Fibroblast of pulmonary artery (primary cell): ENCODE measurements at regions not wholly inside any gene's neighbourhood (a gene's known extent, or its start where the extent isn't known, plus 50 kb on each side); places are given as distances from the start of the nearest gene placed in this dataset.

Experiments
- DNase-seq: peaks from one replicate; pipeline ENCODE4 v3.0.0-alpha.2; 2010; ENCODE audit warnings: low read depth
- H3K4me3 ChIP-seq: replicated peaks from 2 replicates; pipeline ENCODE4 v1.5.1; 2011; ENCODE audit warnings: low read depth, mild to moderate bottlenecking, control low read depth, low read length, moderate library complexity
- CTCF ChIP-seq: IDR thresholded peaks from 2 replicates; pipeline ENCODE4 v1.5.1; 2011; ENCODE audit warnings: mild to moderate bottlenecking, control low read depth, low read length, inconsistent platforms; ENCODE audit errors: missing control alignments

DNA sequence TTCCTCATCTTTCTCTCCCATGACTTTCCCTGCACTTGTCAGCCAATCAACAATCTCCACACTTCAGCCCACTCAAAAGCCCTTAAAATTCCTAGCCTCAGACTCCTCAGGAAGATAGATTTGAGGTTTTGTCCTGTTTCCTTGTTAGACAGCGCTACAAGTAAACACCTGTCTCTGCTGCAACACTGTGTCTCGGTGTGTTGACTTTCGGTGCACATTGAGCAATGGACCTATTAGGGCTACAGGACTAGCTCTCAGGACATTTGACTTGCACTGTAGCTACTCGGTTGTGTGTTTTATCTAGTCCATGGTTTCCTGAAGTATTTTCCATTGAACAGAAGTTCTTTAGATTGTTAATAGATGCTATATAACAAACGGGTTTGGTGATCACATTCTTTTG lies 140.9 kb upstream of the XPO1 start:
- DNase-seq, result no peak
- no peak for TF ChIP-seq CTCF
- H3K4me3 ChIP-seq, result no peak overlapping the region

DNA sequence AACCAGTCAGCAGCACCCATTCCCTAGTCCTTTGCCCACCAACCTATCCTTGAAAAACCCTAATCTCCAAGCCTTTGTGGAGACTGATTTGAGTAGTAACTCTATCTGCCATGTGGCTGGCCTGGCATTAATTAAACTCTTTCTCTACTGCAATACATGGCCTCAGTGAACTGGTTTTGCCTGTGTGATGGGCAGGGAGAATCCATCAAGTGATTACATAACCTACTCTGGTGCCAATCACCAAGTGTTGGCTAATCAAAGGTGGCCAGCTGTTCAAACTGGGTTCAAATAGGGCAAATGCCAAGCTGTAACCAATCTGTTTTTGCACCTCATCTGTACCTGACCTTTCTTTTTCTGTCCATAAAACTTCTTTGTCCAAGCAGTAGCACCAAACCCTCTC lies 139.8 kb upstream of the XPO1 start:
- DNase-seq, result no peak
- no peak for TF ChIP-seq CTCF
- H3K4me3 ChIP-seq, result no peak overlapping the region

GRCh38 chr2:61677306-61677705 lies 139.2 kb upstream of the XPO1 start:
- no peak overlapping the region for H3K4me3 ChIP-seq
- no peak for TF ChIP-seq CTCF
- DNase-seq, result no peak

DNA sequence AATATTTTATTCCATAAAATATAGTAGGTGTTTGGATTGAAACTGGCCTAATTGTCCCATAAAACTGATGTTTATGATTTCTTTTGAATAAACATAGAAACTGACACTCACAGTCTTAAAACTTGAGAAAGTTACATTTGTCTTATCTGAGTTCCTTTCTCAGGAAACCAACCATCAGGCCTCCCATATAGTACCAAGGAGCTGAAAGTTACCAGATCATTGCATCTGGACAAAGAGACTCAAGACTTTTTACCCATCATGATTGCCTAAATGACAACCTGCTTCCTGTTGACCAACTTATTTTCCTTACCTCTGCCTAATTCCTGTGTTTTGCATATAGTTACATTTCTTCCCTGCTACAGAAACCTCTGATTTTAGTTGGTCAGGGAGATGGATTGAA lies 137.0 kb upstream of the XPO1 start:
- H3K4me3 ChIP-seq, result no peak overlapping the region
- DNase-seq, result no peak
- TF ChIP-seq CTCF, result no peak

GRCh38 chr2:61671561-61672315 lies 133.6 kb upstream of the XPO1 start:
- TF ChIP-seq CTCF, result no peak
- peak; percentile 16 for DNase-seq
- H3K4me3 ChIP-seq, result peak overlapping the region; percentile 30

GRCh38 chr2:61670591-61671501 lies 132.7 kb upstream of the XPO1 start:
- H3K4me3 ChIP-seq, result peak overlapping the region; percentile 30
- peak; percentile 48 for DNase-seq
- no peak for TF ChIP-seq CTCF

- TF ChIP-seq CTCF, result no peak
- no peak for DNase-seq
Observed at GRCh38 chr2:61664190-61664589, 126.0 kb upstream of the XPO1 start.

More at GRCh38 chr2:61664190-61664589, 126.0 kb upstream of the XPO1 start:
- H3K4me3 ChIP-seq, result no peak overlapping the region
